ENCODE measurements at regions not wholly inside any gene's neighbourhood (a gene's known extent, or its start where the extent isn't known, plus 50 kb on each side); places are given as distances from the start of the nearest gene placed in this dataset.
A peak's percentile ranks its signal among the peaks of the same experiment; 100 is the strongest.

DNA sequence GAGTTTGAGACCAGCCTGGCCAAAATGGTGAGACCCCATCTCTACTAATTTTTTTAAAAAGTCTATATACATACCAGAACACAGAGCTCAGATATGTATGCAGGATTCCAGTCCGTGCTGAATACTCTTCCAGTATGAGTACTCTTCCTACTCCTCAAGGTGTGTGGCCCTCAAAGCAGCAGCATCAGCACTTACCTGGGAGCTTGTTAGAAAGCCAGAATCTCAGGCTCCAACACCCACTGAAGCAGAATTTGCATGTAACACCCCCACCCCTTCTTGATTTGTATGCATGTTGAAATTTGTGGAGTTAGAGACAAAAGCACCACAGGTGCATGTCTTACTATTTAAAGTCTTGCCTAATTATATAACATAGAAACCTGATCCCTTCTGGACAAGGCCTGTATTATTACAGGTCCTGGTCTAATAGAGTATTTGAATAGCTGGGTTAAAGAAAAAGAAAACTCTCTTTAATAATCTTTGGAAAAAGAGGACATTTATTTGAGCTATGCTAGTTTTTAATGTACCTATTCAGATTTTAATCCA, 50.3 kb upstream of the NFE2L2 start:
- DNase-seq = no peak

DNA sequence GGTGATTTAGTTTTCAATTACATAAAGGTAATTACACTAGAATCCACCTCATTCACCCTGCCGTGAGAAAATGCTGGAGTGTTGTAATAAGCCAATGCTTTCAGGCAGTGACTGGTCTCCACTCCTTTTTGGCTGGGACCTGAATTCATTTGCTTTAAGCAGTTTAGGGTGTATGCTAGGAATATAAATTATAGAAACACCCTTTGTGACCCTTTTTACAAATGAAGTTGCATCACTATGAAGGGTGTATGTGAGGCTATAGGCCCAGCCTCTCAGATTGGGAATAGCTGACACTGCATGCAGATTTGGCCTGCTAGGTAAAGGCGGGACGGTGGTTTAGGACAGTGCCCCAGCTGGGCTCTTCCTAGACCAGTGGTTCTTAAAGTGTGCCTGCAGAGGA, 50.8 kb upstream of the NFE2L2 start:
- no peak for DNase-seq

DNA sequence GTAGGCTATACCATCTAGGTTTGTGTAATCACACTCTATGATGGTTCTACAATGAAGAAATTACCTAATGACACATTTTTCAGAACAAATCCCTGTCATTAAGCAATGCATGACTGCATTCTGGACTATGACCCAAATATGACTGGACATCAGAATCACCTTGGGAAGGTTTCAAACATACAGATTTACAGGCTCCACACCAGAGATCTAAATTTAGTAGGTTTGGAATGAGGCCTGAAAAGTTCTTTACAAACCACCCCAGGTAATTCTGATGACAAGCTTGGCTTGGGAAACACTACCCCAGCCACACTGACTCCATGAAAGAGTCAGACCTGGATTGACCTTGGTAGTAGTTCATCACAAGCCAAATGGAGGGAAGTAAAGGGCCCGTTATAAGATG, 52.2 kb upstream of the NFE2L2 start:
- DNase-seq = no peak

DNA sequence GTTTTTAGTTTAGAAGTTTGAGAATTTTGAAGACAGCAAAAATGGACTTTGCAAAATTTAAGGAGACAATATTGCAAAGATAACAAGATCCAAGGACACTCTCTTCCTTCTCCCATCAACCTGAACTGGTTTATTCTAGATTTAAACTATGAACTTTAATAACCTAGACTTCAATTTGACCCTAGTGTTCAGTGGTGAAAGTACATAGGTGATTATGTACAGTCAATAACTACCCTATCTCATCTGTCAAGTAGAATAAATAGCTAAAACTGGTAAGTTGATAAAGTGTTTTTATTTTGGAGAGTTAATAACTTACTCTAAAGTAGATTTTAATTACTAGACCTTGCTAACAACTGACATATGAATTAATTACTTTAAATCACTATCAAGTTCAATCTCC, 52.9 kb upstream of the NFE2L2 start:
- DNase-seq = no peak

DNA sequence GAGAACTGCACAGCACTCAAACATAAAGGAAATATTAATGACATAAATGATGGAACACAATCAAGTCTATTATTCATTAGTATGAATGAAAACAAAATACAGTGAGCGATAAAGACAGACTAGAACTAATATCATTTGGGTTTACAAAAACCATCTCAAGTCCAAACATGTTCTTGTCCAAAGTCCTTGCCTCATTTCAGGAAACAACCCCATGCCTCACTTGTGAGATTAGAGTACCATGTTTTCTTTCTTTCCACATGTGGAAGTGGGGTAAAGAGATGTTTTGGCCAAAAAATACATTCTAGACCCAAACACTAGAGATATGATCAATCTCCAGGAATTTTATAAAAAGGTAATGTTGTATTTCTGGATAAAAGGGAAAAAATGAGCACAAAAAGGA, 53.3 kb upstream of the NFE2L2 start:
- DNase-seq = no peak

DNA sequence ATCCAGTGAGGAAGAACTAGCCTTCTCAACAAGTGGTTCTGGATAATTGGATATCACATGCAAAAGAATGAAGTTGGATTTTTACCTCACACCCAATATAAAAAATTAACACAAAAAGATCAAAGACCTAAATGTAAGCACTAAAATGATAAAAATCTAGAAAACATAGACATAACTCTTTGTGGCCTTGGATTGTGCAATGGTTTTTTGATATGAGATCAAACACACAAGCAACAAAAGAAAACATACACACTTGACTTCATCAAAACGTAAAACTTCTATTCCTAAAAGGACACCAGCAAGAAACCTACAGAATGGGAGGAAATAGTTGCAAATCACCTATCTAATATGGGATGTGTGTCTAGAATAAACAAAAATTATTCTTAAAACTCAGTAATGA, 54.1 kb upstream of the NFE2L2 start:
- DNase-seq = no peak

DNA sequence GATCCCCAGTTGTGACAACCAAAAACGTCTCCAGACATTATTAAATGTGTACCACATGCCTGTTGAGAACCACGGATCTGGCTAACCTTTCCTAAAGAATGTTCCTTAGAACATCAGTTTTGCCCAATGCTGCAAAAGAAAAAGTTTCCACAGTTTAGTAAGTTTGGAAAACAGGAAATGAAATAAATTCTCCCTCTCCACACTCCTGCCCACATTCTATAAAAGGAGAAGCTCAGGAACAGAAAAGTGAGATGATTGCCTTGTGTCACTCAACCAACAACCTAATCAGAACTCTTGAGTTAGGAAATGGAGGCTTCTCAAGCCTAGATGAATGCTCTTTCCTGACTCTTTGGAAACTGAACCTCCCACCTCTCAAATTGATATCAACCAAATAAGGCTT, 56.1 kb upstream of the NFE2L2 start:
- no peak for DNase-seq

DNA sequence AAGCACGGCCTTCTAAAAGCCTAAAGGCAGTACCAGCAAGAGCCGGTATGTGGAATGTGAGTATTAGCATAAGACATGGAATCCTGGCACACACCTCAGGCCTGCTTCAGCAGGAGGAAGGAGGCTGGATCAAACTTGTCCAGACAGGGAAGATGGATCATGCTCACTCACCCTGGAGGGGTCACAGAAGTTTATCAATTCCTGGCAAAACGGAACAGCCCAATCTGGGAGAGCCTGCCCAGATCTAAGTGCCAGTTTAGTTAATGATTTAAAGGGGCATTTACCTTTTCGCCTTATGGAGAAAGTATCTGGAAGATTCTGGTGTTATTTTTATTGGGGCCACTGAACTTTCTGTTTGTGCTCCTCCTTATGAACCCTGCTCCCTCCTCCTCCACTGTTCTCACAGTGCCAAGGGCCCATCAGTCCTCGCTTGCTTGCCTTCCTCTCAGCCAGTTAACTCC, 58.3 kb upstream of the NFE2L2 start:
- no peak for DNase-seq

DNA sequence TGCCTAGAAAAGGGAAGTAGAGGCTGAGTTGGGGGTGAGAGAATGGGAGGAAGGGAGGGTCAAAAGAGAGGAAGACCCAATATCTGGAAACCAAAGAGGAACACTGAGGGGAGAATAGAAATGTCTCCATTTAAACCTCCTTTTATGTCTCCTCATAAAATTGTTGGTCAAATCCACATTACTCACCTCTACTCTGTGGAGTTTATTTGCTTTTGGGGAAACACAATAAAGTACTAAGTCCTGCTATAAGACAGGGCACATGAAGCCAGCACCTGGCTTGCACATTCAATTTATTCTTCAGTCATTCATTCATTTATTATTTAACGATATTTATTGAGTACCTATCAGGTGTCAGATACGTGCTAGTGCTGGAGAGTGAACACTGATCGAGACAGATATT, 60.3 kb upstream of the NFE2L2 start:
- no peak for DNase-seq

DNA sequence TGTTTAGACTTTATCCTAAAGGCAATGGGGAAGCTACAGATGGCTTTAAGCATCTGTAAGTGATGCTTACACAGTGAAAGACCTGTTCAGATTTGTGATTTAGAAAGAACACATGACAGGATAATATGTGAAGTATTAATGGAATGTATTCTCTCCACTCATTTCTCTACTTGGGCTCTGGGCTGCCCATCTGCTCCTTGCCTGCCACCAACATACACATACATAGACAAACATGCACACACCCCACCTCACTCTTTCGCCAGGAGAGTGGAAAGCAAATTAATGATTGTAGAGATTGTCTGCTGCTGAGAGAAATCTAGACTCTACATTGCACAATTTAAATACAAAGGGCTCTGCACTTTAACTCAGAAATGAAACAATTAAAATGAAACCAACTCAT, 61.0 kb upstream of the NFE2L2 start:
- no peak for DNase-seq

DNA sequence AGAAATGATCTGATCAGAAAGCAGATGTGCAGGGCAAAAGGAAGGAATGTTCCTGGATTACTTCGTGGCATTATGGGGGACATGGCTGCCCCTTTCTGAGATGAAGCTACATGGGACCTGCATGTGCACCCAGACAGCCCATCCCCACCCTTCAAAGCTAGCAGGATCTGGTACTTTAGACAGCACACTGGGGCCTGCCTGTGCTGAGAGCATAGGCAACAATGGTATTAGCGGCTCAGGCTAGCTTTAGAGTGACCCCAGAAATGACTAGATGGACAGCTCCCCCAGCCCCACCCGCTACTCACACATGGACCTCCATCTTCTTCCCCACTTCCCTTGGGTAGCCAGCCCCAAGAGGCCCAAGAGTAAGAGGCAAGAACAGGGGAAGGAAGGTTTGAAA, 61.5 kb upstream of the NFE2L2 start:
- DNase-seq = no peak

DNA sequence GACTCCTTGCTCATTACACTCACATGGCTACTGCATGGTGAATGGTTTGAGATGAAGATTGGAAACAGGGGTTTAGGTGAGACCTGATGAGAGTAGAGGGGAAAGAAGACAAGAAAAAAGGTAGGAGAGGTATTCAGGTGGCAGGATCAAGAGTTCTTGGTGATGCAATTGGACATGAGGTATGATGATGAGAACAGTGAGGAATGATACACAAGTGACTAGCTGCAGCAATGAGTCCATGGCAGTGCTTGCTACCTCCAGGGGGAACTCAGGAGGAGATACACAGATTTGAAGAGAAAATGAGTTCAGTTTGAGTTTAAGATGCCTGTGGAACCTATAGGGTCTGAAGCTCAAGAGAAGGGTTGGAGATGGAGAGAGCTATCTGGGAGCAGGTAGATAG, 62.1 kb upstream of the NFE2L2 start:
- DNase-seq = no peak

DNA sequence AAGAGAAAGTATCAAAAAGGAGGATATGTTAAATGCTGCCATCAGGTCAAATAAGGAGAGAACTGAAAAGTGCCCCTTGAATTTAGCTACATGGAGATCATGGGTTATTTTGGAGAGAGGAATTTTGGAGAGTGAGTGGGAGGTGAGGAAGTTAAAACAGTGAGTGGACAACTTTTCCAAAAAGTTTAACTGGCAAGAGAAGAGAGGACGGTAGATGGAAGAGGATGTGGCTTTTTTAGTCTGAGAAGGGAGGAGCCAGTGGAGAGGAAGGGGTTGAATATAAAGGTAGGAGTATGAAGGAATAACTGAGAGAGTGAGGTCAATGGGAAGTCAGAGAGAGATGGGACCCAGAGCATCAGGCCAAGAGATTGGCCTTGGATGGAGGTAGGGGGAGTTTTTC, 62.5 kb upstream of the NFE2L2 start:
- no peak for DNase-seq

DNA sequence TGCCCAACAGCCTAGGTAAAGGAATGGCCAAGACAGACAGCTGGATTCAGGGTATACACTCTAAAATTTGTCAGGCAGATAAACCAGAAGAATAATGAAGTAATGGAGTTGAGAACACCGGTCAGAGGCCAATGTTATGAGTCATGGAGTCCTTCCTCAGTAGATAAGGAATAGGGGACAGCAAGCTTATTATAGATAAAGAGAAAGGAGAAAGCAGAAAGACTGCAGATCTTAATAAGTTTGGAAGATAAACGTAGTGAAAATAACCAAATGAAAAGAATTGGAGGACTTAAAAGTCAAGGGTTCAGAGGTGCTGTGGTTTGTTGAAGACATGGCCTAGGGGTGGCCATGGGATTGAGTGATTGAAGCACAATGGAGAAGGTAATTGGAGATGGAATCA, 63.5 kb upstream of the NFE2L2 start:
- DNase-seq = no peak

DNA sequence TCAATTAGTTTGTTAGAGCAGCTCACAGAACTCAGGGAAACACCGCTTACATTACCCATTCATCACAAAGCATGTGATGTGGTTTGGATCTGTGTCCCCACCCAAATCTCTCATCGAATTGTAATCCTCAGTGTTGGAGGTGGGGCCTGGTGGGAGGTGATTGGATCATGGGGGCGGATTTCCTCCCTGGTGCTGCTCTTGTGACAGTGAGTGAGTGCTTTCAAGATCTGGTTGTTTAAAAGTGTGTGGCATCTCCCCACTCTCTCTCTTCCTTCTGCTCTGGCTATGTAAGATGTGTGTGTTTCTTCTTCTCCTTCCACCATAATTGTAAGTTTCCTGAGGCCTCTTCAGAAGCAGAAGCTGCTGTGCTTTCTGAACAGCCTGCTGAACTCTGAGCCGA, 63.5 kb upstream of the AGPS start:
- DNase-seq = peak; percentile 16

DNA sequence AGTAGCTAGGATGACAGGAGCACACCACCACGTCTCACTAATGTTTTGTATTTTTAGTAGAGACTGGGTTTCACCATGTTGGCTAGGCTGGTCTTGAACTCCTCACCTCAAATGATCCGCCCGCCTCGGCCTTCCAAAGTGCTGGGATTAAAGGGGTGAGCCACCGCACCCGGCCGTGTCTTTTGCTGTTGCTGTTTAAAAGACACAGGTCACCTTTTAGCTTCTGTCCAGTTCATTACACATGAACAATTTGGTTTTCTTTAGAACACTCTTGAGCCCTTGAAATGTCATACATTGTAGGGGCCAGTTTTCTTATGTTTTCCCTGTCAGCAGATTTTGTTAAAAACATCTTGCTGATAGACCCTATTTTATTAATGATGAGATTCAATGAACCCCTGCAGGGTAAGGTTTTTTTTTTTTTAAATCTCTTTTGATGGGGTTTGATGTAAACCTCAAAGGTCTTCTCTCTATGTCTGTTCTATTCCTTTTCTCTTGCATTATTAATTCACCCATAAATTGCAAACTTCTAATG, 61.0 kb upstream of the AGPS start:
- DNase-seq = no peak

DNA sequence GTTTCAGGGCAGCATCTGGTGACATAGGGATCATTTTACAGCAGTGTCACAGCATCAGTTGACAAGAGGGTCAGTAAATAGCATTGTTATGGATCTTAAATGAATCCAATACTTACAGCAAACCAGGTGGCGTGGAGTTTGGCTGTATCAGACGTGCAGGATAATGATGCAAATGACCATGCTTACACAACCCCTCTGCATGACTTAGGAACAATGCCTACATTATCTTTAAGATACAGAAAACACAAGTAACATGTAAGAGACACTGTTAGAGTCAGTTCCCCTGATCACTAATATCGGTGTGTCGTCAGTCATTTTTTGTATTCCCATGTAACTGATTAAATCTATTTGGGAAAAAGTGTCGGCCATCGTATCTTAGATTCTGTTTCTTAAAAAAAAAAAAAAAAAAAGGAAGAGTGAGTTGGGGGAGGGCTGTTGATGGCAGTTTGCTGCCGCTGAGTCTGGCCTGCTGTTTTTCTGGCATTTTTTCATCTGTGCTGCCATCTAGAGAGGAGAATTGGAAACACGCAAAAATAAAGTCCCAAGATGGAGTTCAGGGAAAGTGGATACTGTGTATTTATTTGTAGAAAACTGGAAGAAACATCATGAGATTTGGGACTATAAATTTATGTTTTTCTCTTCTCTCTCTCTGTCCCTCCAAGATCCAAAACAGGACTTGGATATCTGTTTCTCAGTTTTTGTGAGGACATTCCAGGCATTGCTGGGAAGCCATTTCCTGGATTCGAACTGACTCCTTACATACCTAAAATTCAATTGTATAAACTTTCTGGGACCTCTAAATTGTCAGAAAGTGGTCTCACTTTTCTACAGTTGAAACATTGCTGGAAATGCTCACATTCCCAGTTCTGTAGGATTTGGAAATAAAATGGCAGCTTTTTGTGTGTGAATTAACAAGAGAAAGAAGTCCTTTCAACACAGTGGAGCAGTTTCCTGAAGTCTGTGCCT, 60.3 kb upstream of the AGPS start:
- peak; percentile 57 for DNase-seq

DNA sequence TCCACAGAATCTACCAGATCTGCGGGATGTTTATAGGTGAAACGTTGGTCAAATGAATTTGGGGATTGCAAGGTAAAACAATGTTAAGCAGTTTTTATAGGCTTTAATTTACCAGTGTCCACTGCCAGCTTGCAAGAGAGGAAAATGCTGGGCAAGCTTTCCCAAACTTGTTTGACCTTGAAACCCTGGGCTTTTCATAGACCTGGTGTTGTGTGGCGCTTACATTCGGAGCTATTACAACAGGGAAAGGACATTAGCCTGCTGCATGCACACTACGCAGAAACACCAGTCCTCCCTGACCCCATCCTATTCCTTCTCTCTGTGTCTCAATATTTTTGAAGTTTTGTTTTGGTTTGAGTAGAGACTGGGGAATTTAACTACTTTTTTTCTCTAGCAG, 59.6 kb upstream of the AGPS start:
- no peak for DNase-seq

DNA sequence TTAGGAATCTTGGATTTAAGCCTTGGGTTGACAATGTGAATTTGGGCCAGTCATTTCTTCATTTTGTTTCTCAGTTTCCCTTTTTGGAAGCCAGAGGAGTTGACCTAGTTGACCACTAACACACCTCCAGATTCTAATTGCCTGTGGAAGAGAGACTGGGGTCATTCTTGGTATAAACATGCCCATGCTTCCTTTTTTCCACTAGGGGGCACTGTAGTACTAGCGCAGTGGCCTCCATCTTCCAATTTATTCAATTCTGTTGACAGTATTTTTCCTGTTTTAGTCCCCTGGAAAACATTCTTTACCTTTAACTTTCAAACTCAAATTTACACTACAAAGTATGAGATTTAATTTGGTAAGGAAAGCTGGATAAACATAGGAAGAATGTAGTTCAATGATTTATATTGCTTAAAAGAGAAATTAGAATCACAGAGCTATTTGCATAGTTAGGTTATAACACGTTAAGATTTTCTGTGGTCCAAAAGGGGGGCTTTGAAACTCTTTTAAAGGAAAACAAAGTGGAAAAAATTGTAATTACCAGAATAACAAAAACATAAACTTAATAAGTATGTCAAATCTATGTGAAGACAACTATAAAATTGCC, 57.5 kb upstream of the AGPS start:
- DNase-seq = peak; percentile 31

DNA sequence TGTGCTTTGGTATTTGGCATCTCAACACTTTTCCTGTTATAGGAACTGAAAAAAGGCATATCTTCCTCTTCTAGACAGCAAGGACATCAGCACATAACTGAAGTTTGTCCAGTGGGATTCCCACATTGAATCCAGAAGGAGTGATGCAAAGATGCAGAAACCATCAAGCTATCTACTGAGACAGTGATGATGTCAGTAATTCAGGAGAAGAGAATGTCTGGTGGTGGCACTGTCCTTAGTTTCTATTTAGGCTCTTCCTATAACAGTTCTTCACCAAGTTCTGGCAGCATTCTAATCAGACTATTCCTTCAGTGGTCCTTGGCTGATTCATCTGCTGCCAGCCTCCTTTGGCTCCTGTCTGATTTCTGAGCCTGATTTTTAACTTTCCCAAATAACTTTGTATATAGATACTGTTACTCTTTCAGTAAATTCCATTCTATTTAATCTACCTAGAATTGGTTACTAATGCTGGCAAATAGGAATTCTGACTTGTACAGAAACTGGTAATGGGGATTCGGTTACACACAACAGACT, 56.6 kb upstream of the AGPS start:
- DNase-seq = no peak

DNA sequence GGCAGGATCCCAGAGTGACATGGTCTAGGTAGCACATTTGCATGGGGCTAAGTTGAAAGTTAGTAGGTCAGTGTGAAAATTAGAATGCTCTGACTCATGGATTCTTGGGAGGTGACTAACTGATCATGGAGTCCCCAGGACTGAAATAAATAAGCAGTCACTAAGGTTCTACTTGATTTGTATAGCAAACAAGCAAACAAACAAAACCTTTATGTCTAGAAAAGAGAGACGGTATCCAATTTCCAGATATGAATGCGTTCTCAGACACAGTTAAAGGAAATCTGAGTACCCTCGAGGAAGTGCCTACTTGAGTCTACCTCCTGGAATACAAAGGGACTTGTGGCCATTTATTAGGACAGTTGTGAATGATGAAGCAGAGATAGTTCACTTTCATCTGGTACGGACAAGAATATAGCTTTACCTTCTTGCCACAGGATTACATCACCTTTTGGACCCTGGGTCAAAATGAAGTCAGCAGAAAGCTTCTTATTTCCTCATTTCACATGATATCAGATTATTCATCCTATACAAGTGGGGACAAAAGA, 54.3 kb upstream of the AGPS start:
- DNase-seq = no peak

DNA sequence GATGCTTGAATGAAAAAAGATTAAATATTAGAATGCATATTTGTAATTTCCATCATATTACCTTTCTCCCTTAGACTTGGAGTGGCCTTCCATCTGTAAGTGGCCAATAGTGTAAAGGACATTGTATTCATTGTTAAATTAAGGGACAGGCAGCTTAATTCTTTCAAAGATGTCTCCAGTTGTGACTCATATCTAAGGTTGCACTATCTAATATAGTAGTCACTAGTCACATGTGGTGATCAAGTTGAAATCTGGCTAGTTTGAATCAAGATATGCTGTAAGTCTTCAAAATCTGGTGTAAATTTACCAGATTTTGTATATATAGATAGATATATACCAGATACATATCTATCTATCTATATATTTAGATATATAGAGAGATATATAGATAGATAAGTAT, 52.4 kb upstream of the AGPS start:
- DNase-seq = no peak

DNA sequence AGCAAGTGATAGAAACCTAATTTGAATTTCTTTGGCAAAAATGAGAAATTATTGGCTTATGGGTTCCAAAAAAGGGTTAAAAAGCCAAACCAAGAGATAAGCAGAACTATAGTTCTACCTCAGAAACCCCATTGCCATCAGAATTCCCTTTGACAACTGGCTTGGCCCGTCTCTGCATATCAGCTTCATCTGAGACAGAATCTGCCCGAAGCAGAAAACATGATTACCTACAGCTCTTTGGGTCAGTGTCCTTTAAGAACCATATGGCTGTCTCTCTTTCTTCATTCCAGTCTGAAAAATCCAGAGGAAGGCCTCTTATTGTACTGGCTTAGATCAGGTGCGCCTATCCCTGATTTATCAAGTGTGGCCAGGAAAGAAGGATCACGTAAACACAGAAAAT, 49.8 kb upstream of the AGPS start:
- DNase-seq = no peak
